HepG2 (cell line): ENCODE measurements at regions not wholly inside any gene's neighbourhood (a gene's known extent, or its start where the extent isn't known, plus 50 kb on each side); places are given as distances from the start of the nearest gene placed in this dataset.

ENCODE experiments used
- HNF1B ChIP-seq: sonication (generic); formaldehyde crosslinking; IDR thresholded peaks from 2 replicates; pipeline ENCODE4 v1.5.1; 2020; ENCODE audit warnings: mild to moderate bottlenecking, moderate library complexity, missing genetic modification reagents
- HNRNPL ChIP-seq: fragments of 200-400 bp; formaldehyde crosslinking; IDR thresholded peaks from 2 replicates; pipeline ENCODE4 v1.6.1; 2017; ENCODE audit warnings: mild to moderate bottlenecking, low read depth, low read length
- HOXD1 ChIP-seq: sonication (generic); formaldehyde crosslinking; IDR thresholded peaks from 2 replicates; pipeline ENCODE4 v1.5.0; 2020; ENCODE audit warnings: missing genetic modification reagents
- MLLT10 ChIP-seq: sonication (generic); formaldehyde crosslinking; IDR thresholded peaks from 2 replicates; pipeline ENCODE4 v1.4.0; 2020; ENCODE audit warnings: missing genetic modification reagents
- NCOR1 ChIP-seq: fragments of 200-600 bp; sonication (generic); IDR thresholded peaks from 2 replicates; pipeline ENCODE4 v1.7.0; 2017; ENCODE audit warnings: antibody characterized with exemption, low read length, borderline replicate concordance
- POGZ ChIP-seq: sonication (generic); formaldehyde crosslinking; IDR thresholded peaks from 2 replicates; pipeline ENCODE4 v1.4.0; 2020; ENCODE audit warnings: mild to moderate bottlenecking, missing genetic modification reagents
- TARDBP ChIP-seq: sonication (generic); formaldehyde crosslinking; IDR thresholded peaks from 2 replicates; pipeline ENCODE4 v1.8.0; 2022; ENCODE audit warnings: mild to moderate bottlenecking, missing genetic modification reagents
- U2AF1 ChIP-seq: fragments of 200-400 bp; formaldehyde crosslinking; optimal IDR thresholded peaks from 2 replicates; pipeline ENCODE3; 2017; ENCODE audit warnings: mild to moderate bottlenecking, low read depth, low read length
- ZC3H13 ChIP-seq: sonication (generic); formaldehyde crosslinking; IDR thresholded peaks from 2 replicates; pipeline ENCODE4 v1.8.1; 2023; ENCODE audit warnings: mild to moderate bottlenecking, missing genetic modification reagents, moderate library complexity
- ZFP82 ChIP-seq: sonication (generic); formaldehyde crosslinking; IDR thresholded peaks from 2 replicates; pipeline ENCODE4 v1.5.1; 2020; ENCODE audit warnings: mild to moderate bottlenecking, missing genetic modification reagents, borderline replicate concordance
- ZFY ChIP-seq: sonication (generic); formaldehyde crosslinking; IDR thresholded peaks from 2 replicates; pipeline ENCODE4 v1.4.0; 2020; ENCODE audit warnings: missing genetic modification reagents
- ZNF3 ChIP-seq: IDR thresholded peaks from 2 replicates; pipeline ENCODE4 v1.7.0; 2017; ENCODE audit warnings: inconsistent platforms
- ZNF337 ChIP-seq: sonication (generic); formaldehyde crosslinking; IDR thresholded peaks from 2 replicates; pipeline ENCODE4 v1.5.1; 2020; ENCODE audit warnings: missing genetic modification reagents, low read depth, mild to moderate bottlenecking, borderline replicate concordance
- ZNF749 ChIP-seq: sonication (generic); formaldehyde crosslinking; IDR thresholded peaks from 2 replicates; pipeline ENCODE4 v1.8.0; 2022; ENCODE audit warnings: mild to moderate bottlenecking, missing genetic modification reagents, moderate library complexity, borderline replicate concordance
- TF ChIP-seq, protein P1 (sequence below): sonication (generic); formaldehyde crosslinking; IDR thresholded peaks from 2 replicates; pipeline ENCODE4 v1.4.0; 2020; ENCODE audit warnings: missing genetic modification reagents, borderline replicate concordance
- TF ChIP-seq, protein P2 (sequence below): sonication (generic); formaldehyde crosslinking; IDR thresholded peaks from 2 replicates; pipeline ENCODE4 v1.8.1; 2023; ENCODE audit warnings: mild to moderate bottlenecking, inconsistent platforms, moderate library complexity, missing genetic modification reagents, borderline replicate concordance
- TF ChIP-seq, protein P3 (sequence below): sonication (generic); formaldehyde crosslinking; conservative IDR thresholded peaks from 2 replicates; pipeline ENCODE4 v1.4.0; 2020; ENCODE audit warnings: missing genetic modification reagents
- TF ChIP-seq, protein P4 (sequence below): sonication (generic); formaldehyde crosslinking; IDR thresholded peaks from 2 replicates; pipeline ENCODE4 v1.4.0; 2020; ENCODE audit warnings: mild to moderate bottlenecking, low read depth, missing genetic modification reagents

DNA sequence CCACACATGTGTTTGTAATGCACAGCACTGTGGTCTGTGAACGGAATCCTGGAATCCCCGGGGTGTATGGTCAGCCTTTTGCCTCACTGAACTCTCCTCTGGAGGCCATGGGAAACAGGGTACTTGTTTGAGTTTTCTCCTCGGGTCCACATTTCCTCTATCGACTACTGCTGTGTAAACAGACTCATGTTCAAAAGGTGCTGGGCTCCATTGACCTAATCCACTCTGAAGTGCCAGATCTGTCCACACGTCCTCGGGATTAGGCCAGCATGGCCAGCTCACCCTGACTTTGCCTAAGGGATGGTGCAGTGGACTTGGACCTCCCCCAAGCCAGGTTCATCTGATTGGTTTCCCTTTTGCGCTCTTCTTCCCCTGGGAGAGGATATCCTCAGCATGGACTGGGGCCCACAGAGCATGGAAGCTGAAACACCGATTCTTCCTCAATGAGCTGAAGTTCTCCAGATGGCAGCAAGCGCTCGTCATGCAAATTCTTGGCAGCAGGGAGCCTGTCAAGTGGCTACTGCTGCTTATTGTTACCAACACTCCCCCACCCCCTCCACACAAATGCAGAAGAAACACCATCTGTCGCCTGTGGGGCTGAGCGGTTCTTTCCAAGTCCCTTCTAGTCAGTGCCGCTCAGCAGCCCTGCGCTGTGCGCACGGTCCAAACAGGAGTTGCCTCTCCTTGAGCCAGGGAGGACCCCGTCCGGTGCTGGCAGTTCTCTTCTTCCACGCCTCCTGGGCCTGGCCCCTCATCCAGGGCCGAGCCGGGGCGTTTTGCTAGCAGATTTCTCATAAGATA, 292.6 kb upstream of the MARCKS start (continued):
- TF ChIP-seq, protein P1, sequence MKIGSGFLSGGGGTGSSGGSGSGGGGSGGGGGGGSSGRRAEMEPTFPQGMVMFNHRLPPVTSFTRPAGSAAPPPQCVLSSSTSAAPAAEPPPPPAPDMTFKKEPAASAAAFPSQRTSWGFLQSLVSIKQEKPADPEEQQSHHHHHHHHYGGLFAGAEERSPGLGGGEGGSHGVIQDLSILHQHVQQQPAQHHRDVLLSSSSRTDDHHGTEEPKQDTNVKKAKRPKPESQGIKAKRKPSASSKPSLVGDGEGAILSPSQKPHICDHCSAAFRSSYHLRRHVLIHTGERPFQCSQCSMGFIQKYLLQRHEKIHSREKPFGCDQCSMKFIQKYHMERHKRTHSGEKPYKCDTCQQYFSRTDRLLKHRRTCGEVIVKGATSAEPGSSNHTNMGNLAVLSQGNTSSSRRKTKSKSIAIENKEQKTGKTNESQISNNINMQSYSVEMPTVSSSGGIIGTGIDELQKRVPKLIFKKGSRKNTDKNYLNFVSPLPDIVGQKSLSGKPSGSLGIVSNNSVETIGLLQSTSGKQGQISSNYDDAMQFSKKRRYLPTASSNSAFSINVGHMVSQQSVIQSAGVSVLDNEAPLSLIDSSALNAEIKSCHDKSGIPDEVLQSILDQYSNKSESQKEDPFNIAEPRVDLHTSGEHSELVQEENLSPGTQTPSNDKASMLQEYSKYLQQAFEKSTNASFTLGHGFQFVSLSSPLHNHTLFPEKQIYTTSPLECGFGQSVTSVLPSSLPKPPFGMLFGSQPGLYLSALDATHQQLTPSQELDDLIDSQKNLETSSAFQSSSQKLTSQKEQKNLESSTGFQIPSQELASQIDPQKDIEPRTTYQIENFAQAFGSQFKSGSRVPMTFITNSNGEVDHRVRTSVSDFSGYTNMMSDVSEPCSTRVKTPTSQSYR (CRISPR knock-in tag), result no peak; the same call in 1 of the 2 replicates
- TF ChIP-seq ZFY (CRISPR knock-in tag) (peak; percentile 41; the same call in 1 of the 2 replicates), MLLT10 (no peak), U2AF1 (no peak), ZNF749 (no peak), HOXD1 (CRISPR knock-in tag) (no peak), ZNF337 (CRISPR knock-in tag) (no peak), TARDBP (CRISPR knock-in tag) (peak; percentile 84; the same call in 1 of the 2 replicates), ZFP82 (CRISPR knock-in tag) (no peak), POGZ (CRISPR knock-in tag) (peak; percentile 99), HNRNPL (no peak), HNF1B (CRISPR knock-in tag) (peak; percentile 82), ZC3H13 (CRISPR knock-in tag) (no peak), ZNF3 (no peak), NCOR1 (no peak)
- TF ChIP-seq, protein P2, sequence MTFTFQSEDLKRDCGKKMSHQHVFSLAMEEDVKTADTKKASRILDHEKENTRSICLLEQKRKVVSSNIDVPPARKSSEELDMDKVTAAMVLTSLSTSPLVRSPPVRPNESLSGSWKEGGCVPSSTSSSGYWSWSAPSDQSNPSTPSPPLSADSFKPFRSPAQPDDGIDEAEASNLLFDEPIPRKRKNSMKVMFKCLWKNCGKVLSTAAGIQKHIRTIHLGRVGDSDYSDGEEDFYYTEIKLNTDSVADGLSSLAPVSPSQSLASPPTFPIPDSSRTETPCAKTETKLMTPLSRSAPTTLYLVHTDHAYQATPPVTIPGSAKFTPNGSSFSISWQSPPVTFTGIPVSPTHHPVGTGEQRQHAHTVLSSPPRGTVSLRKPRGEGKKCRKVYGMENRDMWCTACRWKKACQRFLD (CRISPR knock-in tag), result no peak
- TF ChIP-seq, protein P3, sequence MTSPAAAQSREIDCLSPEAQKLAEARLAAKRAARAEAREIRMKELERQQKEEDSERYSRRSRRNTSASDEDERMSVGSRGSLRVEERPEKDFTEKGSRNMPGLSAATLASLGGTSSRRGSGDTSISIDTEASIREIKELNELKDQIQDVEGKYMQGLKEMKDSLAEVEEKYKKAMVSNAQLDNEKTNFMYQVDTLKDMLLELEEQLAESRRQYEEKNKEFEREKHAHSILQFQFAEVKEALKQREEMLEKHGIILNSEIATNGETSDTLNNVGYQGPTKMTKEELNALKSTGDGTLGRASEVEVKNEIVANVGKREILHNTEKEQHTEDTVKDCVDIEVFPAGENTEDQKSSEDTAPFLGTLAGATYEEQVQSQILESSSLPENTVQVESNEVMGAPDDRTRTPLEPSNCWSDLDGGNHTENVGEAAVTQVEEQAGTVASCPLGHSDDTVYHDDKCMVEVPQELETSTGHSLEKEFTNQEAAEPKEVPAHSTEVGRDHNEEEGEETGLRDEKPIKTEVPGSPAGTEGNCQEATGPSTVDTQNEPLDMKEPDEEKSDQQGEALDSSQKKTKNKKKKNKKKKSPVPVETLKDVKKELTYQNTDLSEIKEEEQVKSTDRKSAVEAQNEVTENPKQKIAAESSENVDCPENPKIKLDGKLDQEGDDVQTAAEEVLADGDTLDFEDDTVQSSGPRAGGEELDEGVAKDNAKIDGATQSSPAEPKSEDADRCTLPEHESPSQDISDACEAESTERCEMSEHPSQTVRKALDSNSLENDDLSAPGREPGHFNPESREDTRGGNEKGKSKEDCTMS, result no peak
- TF ChIP-seq, protein P4, sequence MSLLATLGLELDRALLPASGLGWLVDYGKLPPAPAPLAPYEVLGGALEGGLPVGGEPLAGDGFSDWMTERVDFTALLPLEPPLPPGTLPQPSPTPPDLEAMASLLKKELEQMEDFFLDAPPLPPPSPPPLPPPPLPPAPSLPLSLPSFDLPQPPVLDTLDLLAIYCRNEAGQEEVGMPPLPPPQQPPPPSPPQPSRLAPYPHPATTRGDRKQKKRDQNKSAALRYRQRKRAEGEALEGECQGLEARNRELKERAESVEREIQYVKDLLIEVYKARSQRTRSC, result no peak
